Esophagus muscularis mucosa (tissue), 3 donors: ENCODE measurements at regions not wholly inside any gene's neighbourhood (a gene's known extent, or its start where the extent isn't known, plus 50 kb on each side); places are given as distances from the start of the nearest gene placed in this dataset.
"Not testable (repeated sequence)": the region's sequence is repeated elsewhere in the genome, so short reads cannot be mapped to it uniquely, and the experiment has no call there.

Experiments used
- CTCF ChIP-seq, 3 experiments: fragments of 200-600 bp in 2 of 3; fragments of 450-650 bp in 1 of 3; sonication (generic) in 2 of 3; IDR thresholded peaks; one replicate each; pipeline ENCODE4 v1.5.1; 2017 to 2019; ENCODE audit warnings: antibody characterized with exemption in 3 of 3, mild to moderate bottlenecking in 2 of 3, moderate library complexity in 1 of 3
- POLR2A ChIP-seq: fragments of 450-650 bp; IDR thresholded peaks from one replicate; pipeline ENCODE4 v1.6.1; 2017; ENCODE audit warnings: antibody characterized with exemption, moderate library complexity, mild to moderate bottlenecking, low read depth
- POLR2AphosphoS5 ChIP-seq, 2 donors: sonication (generic); formaldehyde crosslinking; IDR thresholded peaks; one replicate each; pipeline ENCODE4 v1.6.1; 2017; ENCODE audit warnings: antibody characterized with exemption in 2 of 2

GRCh38 chr7:66458991-66459390 is 169.7 kb upstream of the KCTD7 start:
- not testable (repeated sequence) for TF ChIP-seq POLR2A; CTCF (IDR thresholded peaks at IDR 0.05); POLR2AphosphoS5 (IDR thresholded peaks at IDR 0.05)
